GM18873 (cell line): ENCODE measurements at regions not wholly inside any gene's neighbourhood (a gene's known extent, or its start where the extent isn't known, plus 50 kb on each side); places are given as distances from the start of the nearest gene placed in this dataset.
"Not testable (repeated sequence)": the region's sequence is repeated elsewhere in the genome, so short reads cannot be mapped to it uniquely, and the experiment has no call there.

Experiments used
- ATAC-seq: cut with Tn5 transposase; IDR thresholded peaks from one replicate; pipeline ENCODE4 v1.9.1; 2021; ENCODE audit warnings: mild to moderate bottlenecking, moderate library complexity, moderate number of reproducible peaks; ENCODE audit not compliant: unreplicated experiment, low FRiP score

- no peak for ATAC-seq
Measured at GRCh38 chr4:138389976-138390685, 148.0 kb upstream of the SLC7A11 start.

- no peak for ATAC-seq
Measured at GRCh38 chr4:138374947-138375346, 132.8 kb upstream of the SLC7A11 start.

GRCh38 chr4:138367942-138368341 lies 125.8 kb upstream of the SLC7A11 start:
- no peak for ATAC-seq

- not testable (repeated sequence) for ATAC-seq
Measured at GRCh38 chr4:138352446-138352845, 110.3 kb upstream of the SLC7A11 start.

- ATAC-seq, result no peak
Measured at GRCh38 chr4:138348055-138348454, 105.9 kb upstream of the SLC7A11 start.

GRCh38 chr4:138347561-138347960 lies 105.4 kb upstream of the SLC7A11 start:
- no peak for ATAC-seq

- no peak for ATAC-seq
Measured at GRCh38 chr4:138344851-138345250, 102.7 kb upstream of the SLC7A11 start.

- ATAC-seq, result no peak
Measured at GRCh38 chr4:138344054-138344453, 101.9 kb upstream of the SLC7A11 start.

- no peak for ATAC-seq
Measured at GRCh38 chr4:138341739-138342415, 99.7 kb upstream of the SLC7A11 start.

- no peak for ATAC-seq
Measured at GRCh38 chr4:138338840-138339239, 96.7 kb upstream of the SLC7A11 start.

- ATAC-seq, result not testable (repeated sequence)
Measured at GRCh38 chr4:138338222-138338621, 96.1 kb upstream of the SLC7A11 start.

- no peak for ATAC-seq
Measured at GRCh38 chr4:138334346-138335016, 92.3 kb upstream of the SLC7A11 start.

- not testable (repeated sequence) for ATAC-seq
Measured at GRCh38 chr4:138332415-138332814, 90.3 kb upstream of the SLC7A11 start.

GRCh38 chr4:138330531-138330930 lies 88.4 kb upstream of the SLC7A11 start:
- ATAC-seq, result no peak

GRCh38 chr4:138329506-138330070 lies 87.4 kb upstream of the SLC7A11 start:
- ATAC-seq, result no peak

- no peak for ATAC-seq
Measured at GRCh38 chr4:138327338-138327737, 85.2 kb upstream of the SLC7A11 start.

GRCh38 chr4:138320831-138321230 lies 78.7 kb upstream of the SLC7A11 start:
- no peak for ATAC-seq

- no peak for ATAC-seq
Measured at GRCh38 chr4:138320030-138320429, 77.9 kb upstream of the SLC7A11 start.

GRCh38 chr4:138317175-138317748 lies 75.1 kb upstream of the SLC7A11 start:
- no peak for ATAC-seq

GRCh38 chr4:138312536-138312911 lies 70.4 kb upstream of the SLC7A11 start:
- no peak for ATAC-seq
